GM23338 (cell line): ENCODE measurements at regions not wholly inside any gene's neighbourhood (a gene's known extent, or its start where the extent isn't known, plus 50 kb on each side); places are given as distances from the start of the nearest gene placed in this dataset.

ENCODE experiments used
- ATAC-seq: fragments of 200-7000 bp; cut with Tn5 transposase; 3 replicates; pipeline ENCODE4 v1.9.1; 2020
- DNase-seq: peaks from one replicate; pipeline ENCODE4 v3.0.0-alpha.2; 2015; ENCODE audit warnings: low spot score
- H2AFZ ChIP-seq: fragments of 200-600 bp; sonication (generic); 2 replicates; pipeline ENCODE4 v1.8.0; 2016; ENCODE audit warnings: antibody characterized with exemption, mild to moderate bottlenecking, moderate library complexity
- H3F3A ChIP-seq: fragments of 200-600 bp; sonication (generic); replicated peaks from 2 replicates; pipeline ENCODE4 v1.8.0; 2017; ENCODE audit warnings: antibody characterized with exemption, mixed run types, low read depth
- H3K27ac ChIP-seq: fragments of 200-600 bp; sonication (generic); 2 replicates; pipeline ENCODE4 v1.6.1; 2016; ENCODE audit warnings: low read depth
- H3K27me3 ChIP-seq: fragments of 200-600 bp; sonication (generic); 2 replicates; pipeline ENCODE4 v1.8.0; 2016; ENCODE audit warnings: mild to moderate bottlenecking, mixed run types, moderate library complexity; ENCODE audit not compliant: insufficient read depth
- H3K36me3 ChIP-seq: fragments of 200-600 bp; sonication (generic); 2 replicates; pipeline ENCODE4 v1.8.0; 2016; ENCODE audit warnings: mild to moderate bottlenecking; ENCODE audit not compliant: insufficient read depth
- H3K4me1 ChIP-seq: fragments of 200-600 bp; sonication (generic); 2 replicates; pipeline ENCODE4 v1.8.0; 2016; ENCODE audit warnings: mild to moderate bottlenecking, moderate library complexity; ENCODE audit not compliant: insufficient read depth
- H3K4me2 ChIP-seq: fragments of 200-600 bp; sonication (generic); 2 replicates; pipeline ENCODE4 v1.7.1; 2017; ENCODE audit warnings: mixed run types
- H3K4me3 ChIP-seq: fragments of 200-600 bp; sonication (generic); 2 replicates; pipeline ENCODE4 v1.6.1; 2016; ENCODE audit warnings: mixed run types
- H3K79me2 ChIP-seq: fragments of 200-600 bp; sonication (generic); replicated peaks from 2 replicates; pipeline ENCODE4 v1.8.0; 2017; ENCODE audit warnings: mild to moderate bottlenecking; ENCODE audit not compliant: insufficient read depth
- H3K9me2 ChIP-seq: fragments of 200-600 bp; sonication (generic); 2 replicates; pipeline ENCODE4 v1.8.0; 2017; ENCODE audit not compliant: insufficient read depth
- H4K20me1 ChIP-seq: fragments of 200-600 bp; sonication (generic); replicated peaks from 2 replicates; pipeline ENCODE4 v1.8.0; 2017; ENCODE audit warnings: mild to moderate bottlenecking; ENCODE audit not compliant: insufficient read depth
- H3K27ac Mint-ChIP-seq: 2 replicates; pipeline ENCODE4 v1.8.0; 2020; ENCODE audit warnings: inconsistent platforms, mild to moderate bottlenecking, moderate library complexity, mixed read lengths
- H3K27me3 Mint-ChIP-seq: 3 replicates; pipeline ENCODE4 v1.8.0; 2022; ENCODE audit warnings: low read depth, mild to moderate bottlenecking, moderate library complexity, mixed read lengths, inconsistent platforms; ENCODE audit not compliant: insufficient read depth, poor library complexity
- H3K36me3 Mint-ChIP-seq: 3 replicates; pipeline ENCODE4 v1.8.0; 2021; ENCODE audit warnings: low read depth, mild to moderate bottlenecking, inconsistent platforms, moderate library complexity, mixed read lengths
- H3K4me1 Mint-ChIP-seq: 3 replicates; pipeline ENCODE4 v1.8.0; 2020; ENCODE audit warnings: mild to moderate bottlenecking, inconsistent platforms, mixed read lengths
- H3K4me3 Mint-ChIP-seq: 3 replicates; pipeline ENCODE4 v1.8.0; 2021; ENCODE audit warnings: moderate library complexity, mild to moderate bottlenecking, inconsistent platforms, mixed read lengths
- H3K9me3 Mint-ChIP-seq: 3 replicates; pipeline ENCODE4 v1.8.0; 2020; ENCODE audit warnings: moderate library complexity, mild to moderate bottlenecking, inconsistent platforms, mixed read lengths
- CREB1 ChIP-seq: fragments of 250-450 bp; sonication (Bioruptor Pico); IDR thresholded peaks from 2 replicates; pipeline ENCODE4 v1.5.0; 2020; ENCODE audit warnings: low read depth, mild to moderate bottlenecking, moderate library complexity
- EZH2 ChIP-seq: fragments of 200-600 bp; sonication (generic); IDR thresholded peaks from one replicate; pipeline ENCODE4 v1.8.0; 2017; ENCODE audit warnings: antibody characterized with exemption, mild to moderate bottlenecking, low read depth; ENCODE audit not compliant: unreplicated experiment
- EZH2phosphoT487 ChIP-seq: fragments of 200-600 bp; sonication (generic); IDR thresholded peaks from one replicate; pipeline ENCODE4 v1.8.1; 2018; ENCODE audit warnings: antibody characterized with exemption; ENCODE audit not compliant: unreplicated experiment
- JUNB ChIP-seq: IDR thresholded peaks from one replicate; pipeline ENCODE4 v1.6.1; 2016; ENCODE audit warnings: antibody characterized with exemption; ENCODE audit not compliant: unreplicated experiment
- NANOG ChIP-seq: IDR thresholded peaks from 2 replicates; pipeline ENCODE4 v1.6.1; 2016; ENCODE audit warnings: antibody characterized with exemption, borderline replicate concordance
- POLR2AphosphoS5 ChIP-seq: IDR thresholded peaks from 2 replicates; pipeline ENCODE4 v1.6.1; 2016; ENCODE audit warnings: antibody characterized with exemption, low read depth
- STAT1 ChIP-seq: IDR thresholded peaks from one replicate; pipeline ENCODE4 v1.6.1; 2016; ENCODE audit warnings: antibody characterized with exemption; ENCODE audit not compliant: unreplicated experiment
- ZNF114 ChIP-seq: fragments of 250-450 bp; sonication (Bioruptor Pico); IDR thresholded peaks from 2 replicates; pipeline ENCODE4 v1.5.0; 2020; ENCODE audit warnings: mild to moderate bottlenecking, moderate library complexity
- ZNF331 ChIP-seq: fragments of 250-450 bp; sonication (Bioruptor Pico); IDR thresholded peaks from 2 replicates; pipeline ENCODE4 v1.5.0; 2020; ENCODE audit warnings: low read depth, mild to moderate bottlenecking, moderate library complexity
- TF ChIP-seq, protein P1 (sequence below), 2 experiments: fragments of 200-600 bp in 1 of 2; sonication (generic) in 1 of 2; conservative IDR thresholded peaks; 2 replicates each; pipeline versions ENCODE4 v1.5.1 to v1.6.1; 2016 to 2017; ENCODE audit warnings: antibody characterized with exemption in 2 of 2, low read depth in 2 of 2, mild to moderate bottlenecking in 2 of 2, moderate library complexity in 1 of 2
- TF ChIP-seq, protein P2 (sequence below): IDR thresholded peaks from 2 replicates; pipeline ENCODE4 v1.6.1; 2016; ENCODE audit warnings: antibody characterized with exemption
- TF ChIP-seq, protein P3 (sequence below): IDR thresholded peaks from one replicate; pipeline ENCODE4 v1.6.1; 2018; ENCODE audit warnings: antibody characterized with exemption; ENCODE audit not compliant: unreplicated experiment
- TF ChIP-seq, protein P4 (sequence below): fragments of 250-450 bp; sonication (Bioruptor Pico); IDR thresholded peaks from 2 replicates; pipeline ENCODE4 v1.5.0; 2020; ENCODE audit warnings: mild to moderate bottlenecking, moderate library complexity

DNA sequence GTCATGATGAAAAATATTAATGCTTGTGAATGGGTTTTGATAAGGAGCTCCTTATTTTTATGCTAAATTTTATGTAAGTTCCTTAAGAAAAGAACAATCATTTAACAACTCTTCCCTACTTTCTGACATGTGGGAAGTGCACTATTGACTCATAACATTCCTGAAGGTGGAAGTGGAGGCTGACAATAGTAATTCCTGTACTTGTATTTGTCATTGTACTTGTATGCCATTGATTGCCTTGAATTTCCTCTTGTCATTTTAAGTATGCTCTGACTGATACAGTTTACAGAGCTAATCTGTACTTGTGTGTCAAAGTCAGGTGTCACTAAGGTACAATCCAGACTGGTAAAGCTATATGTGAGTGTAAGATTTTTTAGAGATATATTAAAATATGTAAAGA, 440.0 kb downstream of the SLC16A7 start:
- no peak overlapping the region for H3K4me2 ChIP-seq
- H3K4me3 Mint-ChIP-seq = no peak overlapping the region
- H3K27ac ChIP-seq = no peak overlapping the region
- no peaks in the 10 kb centered on the region for H4K20me1 ChIP-seq
- no peaks in the 10 kb centered on the region for H3K79me2 ChIP-seq
- H3F3A ChIP-seq = no peaks in the 10 kb centered on the region
- no peak overlapping the region for H3K4me3 ChIP-seq
- peaks cover 8% of the 10 kb centered on the region; the same call in 1 of the 2 replicates for H3K4me1 ChIP-seq
- no peak overlapping the region for H2AFZ ChIP-seq
- peaks cover 22% of the 10 kb centered on the region for H3K36me3 Mint-ChIP-seq
- H3K9me2 ChIP-seq = no peaks in the 10 kb centered on the region
- TF ChIP-seq ZNF331 (CRISPR knock-in tag) (no peak), POLR2AphosphoS5 (no peak), EZH2 (no peak), NANOG (no peak), JUNB (no peak), EZH2phosphoT487 (no peak), CREB1 (CRISPR knock-in tag) (no peak), STAT1 (no peak), ZNF114 (CRISPR knock-in tag) (no peak)
- TF ChIP-seq, protein P1, sequence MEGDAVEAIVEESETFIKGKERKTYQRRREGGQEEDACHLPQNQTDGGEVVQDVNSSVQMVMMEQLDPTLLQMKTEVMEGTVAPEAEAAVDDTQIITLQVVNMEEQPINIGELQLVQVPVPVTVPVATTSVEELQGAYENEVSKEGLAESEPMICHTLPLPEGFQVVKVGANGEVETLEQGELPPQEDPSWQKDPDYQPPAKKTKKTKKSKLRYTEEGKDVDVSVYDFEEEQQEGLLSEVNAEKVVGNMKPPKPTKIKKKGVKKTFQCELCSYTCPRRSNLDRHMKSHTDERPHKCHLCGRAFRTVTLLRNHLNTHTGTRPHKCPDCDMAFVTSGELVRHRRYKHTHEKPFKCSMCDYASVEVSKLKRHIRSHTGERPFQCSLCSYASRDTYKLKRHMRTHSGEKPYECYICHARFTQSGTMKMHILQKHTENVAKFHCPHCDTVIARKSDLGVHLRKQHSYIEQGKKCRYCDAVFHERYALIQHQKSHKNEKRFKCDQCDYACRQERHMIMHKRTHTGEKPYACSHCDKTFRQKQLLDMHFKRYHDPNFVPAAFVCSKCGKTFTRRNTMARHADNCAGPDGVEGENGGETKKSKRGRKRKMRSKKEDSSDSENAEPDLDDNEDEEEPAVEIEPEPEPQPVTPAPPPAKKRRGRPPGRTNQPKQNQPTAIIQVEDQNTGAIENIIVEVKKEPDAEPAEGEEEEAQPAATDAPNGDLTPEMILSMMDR (conservative IDR thresholded peaks at IDR 0.05; ENCODE audit: low read depth in 2 of 2) = no peak
- TF ChIP-seq, protein P2, sequence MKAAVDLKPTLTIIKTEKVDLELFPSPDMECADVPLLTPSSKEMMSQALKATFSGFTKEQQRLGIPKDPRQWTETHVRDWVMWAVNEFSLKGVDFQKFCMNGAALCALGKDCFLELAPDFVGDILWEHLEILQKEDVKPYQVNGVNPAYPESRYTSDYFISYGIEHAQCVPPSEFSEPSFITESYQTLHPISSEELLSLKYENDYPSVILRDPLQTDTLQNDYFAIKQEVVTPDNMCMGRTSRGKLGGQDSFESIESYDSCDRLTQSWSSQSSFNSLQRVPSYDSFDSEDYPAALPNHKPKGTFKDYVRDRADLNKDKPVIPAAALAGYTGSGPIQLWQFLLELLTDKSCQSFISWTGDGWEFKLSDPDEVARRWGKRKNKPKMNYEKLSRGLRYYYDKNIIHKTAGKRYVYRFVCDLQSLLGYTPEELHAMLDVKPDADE = no peak
- TF ChIP-seq, protein P3, sequence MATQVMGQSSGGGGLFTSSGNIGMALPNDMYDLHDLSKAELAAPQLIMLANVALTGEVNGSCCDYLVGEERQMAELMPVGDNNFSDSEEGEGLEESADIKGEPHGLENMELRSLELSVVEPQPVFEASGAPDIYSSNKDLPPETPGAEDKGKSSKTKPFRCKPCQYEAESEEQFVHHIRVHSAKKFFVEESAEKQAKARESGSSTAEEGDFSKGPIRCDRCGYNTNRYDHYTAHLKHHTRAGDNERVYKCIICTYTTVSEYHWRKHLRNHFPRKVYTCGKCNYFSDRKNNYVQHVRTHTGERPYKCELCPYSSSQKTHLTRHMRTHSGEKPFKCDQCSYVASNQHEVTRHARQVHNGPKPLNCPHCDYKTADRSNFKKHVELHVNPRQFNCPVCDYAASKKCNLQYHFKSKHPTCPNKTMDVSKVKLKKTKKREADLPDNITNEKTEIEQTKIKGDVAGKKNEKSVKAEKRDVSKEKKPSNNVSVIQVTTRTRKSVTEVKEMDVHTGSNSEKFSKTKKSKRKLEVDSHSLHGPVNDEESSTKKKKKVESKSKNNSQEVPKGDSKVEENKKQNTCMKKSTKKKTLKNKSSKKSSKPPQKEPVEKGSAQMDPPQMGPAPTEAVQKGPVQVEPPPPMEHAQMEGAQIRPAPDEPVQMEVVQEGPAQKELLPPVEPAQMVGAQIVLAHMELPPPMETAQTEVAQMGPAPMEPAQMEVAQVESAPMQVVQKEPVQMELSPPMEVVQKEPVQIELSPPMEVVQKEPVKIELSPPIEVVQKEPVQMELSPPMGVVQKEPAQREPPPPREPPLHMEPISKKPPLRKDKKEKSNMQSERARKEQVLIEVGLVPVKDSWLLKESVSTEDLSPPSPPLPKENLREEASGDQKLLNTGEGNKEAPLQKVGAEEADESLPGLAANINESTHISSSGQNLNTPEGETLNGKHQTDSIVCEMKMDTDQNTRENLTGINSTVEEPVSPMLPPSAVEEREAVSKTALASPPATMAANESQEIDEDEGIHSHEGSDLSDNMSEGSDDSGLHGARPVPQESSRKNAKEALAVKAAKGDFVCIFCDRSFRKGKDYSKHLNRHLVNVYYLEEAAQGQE = no peak
- TF ChIP-seq, protein P4, sequence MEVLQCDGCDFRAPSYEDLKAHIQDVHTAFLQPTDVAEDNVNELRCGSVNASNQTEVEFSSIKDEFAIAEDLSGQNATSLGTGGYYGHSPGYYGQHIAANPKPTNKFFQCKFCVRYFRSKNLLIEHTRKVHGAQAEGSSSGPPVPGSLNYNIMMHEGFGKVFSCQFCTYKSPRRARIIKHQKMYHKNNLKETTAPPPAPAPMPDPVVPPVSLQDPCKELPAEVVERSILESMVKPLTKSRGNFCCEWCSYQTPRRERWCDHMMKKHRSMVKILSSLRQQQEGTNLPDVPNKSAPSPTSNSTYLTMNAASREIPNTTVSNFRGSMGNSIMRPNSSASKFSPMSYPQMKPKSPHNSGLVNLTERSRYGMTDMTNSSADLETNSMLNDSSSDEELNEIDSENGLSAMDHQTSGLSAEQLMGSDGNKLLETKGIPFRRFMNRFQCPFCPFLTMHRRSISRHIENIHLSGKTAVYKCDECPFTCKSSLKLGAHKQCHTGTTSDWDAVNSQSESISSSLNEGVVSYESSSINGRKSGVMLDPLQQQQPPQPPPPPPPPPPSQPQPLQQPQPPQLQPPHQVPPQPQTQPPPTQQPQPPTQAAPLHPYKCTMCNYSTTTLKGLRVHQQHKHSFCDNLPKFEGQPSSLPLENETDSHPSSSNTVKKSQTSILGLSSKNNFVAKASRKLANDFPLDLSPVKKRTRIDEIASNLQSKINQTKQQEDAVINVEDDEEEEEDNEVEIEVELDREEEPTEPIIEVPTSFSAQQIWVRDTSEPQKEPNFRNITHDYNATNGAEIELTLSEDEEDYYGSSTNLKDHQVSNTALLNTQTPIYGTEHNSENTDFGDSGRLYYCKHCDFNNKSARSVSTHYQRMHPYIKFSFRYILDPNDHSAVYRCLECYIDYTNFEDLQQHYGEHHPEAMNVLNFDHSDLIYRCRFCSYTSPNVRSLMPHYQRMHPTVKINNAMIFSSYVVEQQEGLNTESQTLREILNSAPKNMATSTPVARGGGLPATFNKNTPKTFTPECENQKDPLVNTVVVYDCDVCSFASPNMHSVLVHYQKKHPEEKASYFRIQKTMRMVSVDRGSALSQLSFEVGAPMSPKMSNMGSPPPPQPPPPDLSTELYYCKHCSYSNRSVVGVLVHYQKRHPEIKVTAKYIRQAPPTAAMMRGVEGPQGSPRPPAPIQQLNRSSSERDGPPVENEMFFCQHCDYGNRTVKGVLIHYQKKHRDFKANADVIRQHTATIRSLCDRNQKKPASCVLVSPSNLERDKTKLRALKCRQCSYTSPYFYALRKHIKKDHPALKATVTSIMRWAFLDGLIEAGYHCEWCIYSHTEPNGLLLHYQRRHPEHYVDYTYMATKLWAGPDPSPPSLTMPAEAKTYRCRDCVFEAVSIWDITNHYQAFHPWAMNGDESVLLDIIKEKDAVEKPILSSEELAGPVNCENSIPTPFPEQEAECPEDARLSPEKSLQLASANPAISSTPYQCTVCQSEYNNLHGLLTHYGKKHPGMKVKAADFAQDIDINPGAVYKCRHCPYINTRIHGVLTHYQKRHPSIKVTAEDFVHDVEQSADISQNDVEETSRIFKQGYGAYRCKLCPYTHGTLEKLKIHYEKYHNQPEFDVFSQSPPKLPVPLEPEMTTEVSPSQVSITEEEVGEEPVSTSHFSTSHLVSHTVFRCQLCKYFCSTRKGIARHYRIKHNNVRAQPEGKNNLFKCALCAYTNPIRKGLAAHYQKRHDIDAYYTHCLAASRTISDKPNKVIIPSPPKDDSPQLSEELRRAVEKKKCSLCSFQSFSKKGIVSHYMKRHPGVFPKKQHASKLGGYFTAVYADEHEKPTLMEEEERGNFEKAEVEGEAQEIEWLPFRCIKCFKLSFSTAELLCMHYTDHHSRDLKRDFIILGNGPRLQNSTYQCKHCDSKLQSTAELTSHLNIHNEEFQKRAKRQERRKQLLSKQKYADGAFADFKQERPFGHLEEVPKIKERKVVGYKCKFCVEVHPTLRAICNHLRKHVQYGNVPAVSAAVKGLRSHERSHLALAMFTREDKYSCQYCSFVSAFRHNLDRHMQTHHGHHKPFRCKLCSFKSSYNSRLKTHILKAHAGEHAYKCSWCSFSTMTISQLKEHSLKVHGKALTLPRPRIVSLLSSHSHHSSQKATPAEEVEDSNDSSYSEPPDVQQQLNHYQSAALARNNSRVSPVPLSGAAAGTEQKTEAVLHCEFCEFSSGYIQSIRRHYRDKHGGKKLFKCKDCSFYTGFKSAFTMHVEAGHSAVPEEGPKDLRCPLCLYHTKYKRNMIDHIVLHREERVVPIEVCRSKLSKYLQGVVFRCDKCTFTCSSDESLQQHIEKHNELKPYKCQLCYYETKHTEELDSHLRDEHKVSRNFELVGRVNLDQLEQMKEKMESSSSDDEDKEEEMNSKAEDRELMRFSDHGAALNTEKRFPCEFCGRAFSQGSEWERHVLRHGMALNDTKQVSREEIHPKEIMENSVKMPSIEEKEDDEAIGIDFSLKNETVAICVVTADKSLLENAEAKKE (CRISPR knock-in tag) = no peak
- ATAC-seq = no peak
- no peaks in the 10 kb centered on the region for H3K27me3 ChIP-seq
- peaks cover 29% of the 10 kb centered on the region for H3K9me3 Mint-ChIP-seq
- H3K4me1 Mint-ChIP-seq = peaks cover 2% of the 10 kb centered on the region; the same call in 1 of the 3 replicates
- peaks cover 13% of the 10 kb centered on the region; the same call in 1 of the 2 replicates for H3K36me3 ChIP-seq
- peaks cover 4% of the 10 kb centered on the region for H3K27me3 Mint-ChIP-seq
- H3K27ac Mint-ChIP-seq = no peak overlapping the region
- DNase-seq = no peak
